ENCODE measurements at regions not wholly inside any gene's neighbourhood (a gene's known extent, or its start where the extent isn't known, plus 50 kb on each side); places are given as distances from the start of the nearest gene placed in this dataset.

DNA sequence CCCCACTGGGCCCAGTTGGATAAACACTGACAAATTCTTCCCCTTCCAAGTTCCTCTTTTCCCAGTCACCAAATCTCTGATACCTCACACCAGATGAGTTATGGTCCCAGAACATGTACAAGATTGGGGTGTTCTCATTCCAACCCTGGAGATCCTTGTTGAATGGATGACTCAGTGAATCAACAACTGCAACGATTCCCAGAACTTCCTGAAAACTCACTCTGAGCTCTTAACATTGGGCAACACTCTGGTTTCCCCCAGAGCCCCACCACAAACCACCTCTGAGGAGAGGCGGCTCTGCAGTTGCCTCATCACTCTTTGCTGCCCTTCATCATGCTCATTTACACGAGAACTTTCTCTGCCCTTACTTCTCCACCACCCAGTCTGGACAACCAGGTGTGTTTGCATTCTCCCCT is 115.2 kb downstream of the MRPL14 start:
- no peak for DNase-seq (ENCODE audit: low read depth)

DNA sequence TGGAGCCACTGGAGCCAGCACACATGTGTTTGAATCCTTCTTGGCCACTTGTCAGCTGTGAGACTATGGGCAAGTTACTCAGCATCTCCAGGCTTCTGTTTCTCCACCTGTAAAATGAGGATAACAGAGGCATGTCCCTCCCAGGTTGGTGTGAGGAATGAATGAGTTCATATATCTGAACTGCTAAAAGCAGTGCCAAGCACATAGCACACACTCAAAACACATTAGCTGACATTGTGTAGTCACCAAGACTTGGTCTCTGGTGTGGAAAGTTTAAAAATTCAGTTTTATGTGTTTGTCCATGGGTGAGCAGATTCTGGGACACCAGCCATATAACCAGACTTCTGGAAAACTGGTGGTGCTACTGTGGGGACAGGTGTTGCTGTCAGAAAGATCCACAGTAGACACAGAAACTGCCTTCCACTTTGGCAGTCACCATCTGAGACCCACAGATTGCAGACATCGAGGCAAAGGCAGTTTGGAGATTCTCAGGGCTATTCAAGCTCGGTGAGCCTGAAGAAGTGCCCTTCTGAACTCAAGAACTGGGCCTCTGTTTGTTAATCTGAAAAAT is 115.8 kb downstream of the MRPL14 start:
- no peak for DNase-seq (ENCODE audit: low read depth)

DNA sequence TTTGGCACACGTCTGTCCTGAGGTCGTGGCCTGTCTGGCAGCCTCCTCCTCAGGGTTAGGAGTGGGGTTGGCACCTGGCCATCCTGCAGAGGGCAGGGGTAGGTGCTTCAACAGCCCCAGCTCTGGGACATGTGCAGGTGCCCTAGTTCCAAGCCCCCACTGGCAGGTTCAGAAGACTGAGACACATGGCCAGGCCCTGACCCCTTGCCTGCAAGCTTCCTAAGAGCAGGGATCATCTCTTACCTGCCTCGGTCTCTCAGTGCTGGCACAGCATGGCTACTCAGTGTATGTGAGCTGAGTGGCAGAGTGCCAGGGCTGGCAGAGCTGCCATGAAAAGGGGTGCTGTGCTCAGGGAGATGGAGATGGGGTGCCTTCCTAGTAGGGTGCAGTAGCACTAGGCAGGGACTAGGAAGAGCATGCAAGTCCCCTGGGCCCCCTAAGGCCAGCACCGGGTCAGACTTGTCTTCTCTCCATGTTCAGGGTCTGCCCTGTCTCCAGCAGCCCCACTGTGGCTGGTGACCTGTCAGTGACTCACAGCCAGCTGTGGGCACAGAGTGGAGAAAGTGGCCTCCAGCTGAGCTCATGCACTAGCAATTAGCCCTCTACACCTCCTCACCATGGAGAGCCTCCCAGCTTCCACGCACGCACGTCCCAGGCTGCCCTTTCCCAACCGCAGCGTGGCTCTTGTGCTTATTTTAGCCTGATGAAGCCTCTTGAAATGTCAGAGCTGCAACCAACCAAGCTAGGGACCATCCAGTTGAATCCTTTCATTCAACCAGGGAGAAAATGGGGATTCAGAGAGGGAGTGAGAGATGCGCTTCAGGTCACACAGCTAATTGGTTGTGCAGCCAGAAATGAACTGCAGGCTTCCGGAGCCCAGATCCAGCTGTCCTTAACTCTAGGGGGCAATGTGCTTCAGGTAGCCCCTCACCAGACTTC is 116.6 kb downstream of the MRPL14 start:
- no peak for DNase-seq (ENCODE audit: low read depth)

DNA sequence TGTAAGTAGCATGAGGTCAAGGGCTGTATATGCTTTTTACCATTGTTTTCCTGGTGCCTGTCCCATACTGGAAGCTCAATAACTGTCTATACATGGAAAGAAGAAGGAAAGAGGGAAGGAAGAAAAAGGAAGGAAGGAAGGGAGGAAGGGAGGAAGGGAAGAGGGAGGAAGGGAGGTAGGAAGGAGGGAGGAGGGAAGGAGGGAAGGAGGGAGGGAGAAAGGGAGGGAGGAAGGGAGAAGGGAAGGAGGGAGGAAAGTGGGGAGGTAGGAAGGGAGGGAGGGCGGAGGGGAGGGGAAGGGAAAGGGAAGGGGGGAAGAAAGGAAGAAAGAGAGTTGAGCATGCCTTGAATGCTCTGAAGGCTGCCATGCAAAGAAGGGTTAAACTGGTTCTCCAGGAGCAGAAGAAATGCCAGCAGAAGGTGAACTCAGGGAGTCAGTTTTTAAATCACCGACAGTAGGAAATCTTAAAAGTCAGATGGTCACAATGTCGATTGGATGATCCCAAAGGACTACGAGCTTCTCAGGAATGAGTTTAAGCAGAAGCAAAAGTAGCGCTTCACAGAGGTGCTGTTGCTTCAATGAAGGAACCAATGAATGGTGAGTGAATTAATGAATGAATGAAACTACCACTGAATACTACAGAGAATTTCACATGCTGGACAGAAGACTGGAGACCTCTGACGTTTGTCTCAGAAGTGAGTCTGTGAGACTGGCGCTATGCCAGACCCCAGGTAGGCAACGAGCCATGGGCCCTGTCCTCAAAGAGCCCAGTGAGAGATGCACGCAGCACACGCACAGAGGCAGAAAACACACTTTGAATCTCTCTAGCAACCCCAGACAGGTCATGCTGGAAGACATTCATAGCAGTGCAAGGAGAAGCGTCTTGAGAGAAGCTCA is 117.6 kb downstream of the MRPL14 start:
- DNase-seq (ENCODE audit: low read depth) = no peak

DNA sequence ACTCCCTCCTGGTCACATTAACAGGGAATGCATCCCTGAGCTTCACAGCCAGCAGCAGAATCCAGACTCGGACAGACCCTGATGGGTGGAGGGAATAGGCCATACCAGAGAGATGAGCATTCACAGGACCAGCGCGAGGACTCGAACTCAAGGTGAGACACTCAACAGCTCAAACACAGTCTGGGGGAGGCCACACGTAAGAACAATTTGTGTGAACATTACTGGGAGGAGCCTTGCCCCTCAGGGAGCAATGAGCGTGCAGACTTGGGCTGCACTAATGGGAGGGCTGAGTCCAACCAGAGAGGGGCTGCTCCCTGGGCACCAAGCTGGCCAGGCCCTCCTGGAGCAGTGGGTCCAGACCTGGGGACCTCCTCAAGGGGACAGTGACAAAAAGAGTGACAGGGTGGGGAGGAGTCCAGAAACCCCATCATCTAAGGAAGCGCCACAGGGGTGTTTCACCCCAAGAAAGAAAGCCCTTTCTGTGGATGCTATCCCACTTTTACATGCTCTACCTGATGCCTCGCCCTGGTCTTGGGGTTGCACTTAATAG is 118.4 kb downstream of the MRPL14 start:
- no peak for DNase-seq (ENCODE audit: low read depth)

DNA sequence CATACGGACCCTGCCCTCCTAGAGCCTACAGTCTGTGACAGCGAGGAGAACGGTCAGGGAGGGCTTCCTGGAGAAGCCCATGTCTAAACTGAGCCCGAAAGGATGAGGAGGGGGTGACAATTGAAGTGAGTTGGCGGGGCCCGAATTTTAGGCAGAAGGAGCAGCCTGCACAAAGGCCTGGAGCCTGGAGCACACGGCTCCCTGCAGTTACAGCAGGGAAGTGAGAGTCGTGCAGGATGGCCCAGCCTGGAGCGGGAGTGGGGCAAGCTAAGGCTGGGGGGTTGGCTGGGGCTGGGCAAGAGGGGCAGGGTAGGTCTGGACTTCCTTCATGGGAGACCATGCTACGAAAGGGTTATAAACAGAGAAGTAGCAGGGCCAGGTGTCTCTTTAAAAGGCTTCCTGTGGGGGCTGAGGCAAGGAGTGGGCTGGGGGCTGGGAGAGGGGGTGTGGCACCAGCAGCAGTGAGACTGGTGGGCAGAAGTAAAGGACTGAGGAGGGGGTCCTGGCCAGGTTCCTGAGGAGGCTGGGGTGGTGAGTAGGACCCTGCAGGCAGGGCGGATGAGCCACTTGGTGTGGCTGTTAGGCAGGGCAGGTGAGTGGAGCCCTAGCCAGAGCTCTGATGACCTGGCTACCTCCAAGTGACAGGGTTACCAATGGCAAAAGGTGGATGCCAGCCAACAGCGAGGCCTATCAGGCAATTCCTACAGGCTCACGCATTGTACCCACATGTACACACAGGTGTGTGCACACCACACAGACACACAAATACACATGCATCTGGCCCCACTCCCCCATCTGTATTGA is 119.2 kb downstream of the MRPL14 start:
- DNase-seq (ENCODE audit: low read depth) = no peak

DNA sequence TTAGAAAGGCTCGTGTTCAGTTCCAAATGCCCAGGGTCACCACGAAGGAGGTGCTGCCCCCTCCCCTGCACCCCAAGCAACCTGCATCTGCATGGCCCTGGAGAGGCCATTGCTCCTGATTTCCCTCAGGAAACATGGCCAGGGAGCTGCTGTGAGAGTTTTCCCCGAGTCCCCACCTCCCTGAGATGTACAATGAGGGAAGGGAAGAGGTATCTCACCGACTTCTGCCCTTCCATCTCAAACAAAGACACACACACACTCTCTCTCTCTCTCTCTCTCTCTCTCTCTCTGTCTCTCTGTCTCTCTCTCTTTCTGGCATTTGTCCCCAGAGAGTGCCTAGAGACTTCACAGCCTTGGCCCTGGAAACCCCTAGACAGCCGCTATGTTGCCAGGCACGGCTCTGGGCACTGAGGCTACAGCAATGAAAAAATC is 120.4 kb downstream of the MRPL14 start:
- no peak for DNase-seq (ENCODE audit: low read depth)

DNA sequence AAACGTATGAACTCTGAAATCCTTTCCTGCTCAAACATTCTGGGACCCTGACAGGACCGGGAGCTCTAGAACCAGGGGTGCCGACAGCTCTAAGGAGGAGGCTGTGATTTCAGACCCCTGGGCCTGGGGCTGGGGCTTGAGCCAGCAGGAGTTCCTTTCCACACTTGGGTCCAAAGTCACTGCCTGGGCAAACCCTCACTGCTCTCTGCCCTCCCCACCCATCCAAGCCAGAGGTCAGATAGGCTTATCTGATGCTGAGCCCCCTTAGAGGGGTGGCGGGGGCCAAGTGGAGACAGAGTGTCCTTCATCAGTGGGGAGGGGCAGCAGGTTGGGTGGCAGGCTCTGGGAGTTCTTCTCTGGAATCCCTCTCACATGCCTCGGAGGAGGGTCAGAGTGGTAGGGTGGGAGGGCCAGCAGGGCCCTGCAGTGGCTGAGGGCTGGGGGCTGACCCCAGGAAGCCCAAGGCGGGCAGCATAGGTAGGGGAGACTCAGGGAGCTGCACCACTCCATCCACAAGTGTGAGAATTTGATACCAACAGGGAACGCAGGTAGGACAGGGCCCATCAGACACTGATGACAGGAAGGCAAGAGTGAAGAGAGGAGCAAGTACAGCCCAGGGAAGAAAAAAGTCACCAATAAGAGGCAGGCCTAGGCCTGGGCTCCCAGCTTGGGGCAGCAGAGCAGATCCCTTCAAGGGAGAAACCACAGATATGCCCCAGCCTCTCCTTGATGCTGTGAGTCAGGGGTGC is 121.0 kb downstream of the MRPL14 start:
- DNase-seq (ENCODE audit: low read depth) = no peak

DNA sequence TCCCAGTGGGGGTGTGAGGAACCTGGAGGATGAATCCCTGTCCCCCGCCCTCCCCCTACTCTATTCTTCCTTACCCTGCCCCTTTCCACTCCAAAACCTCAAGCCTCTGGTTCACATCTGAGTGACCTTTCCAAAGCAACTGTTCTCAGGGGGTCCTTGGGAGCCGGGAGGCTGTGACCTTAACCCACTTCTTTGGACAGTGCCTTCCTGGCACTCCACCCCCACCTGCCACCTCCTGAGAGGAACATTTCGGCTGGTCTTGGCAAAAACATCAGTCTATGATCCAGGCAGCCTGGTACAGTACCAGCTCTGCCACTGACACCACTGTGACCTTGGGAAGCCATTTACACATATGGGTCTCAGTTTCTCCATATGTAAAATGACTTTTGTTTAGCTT is 121.7 kb downstream of the MRPL14 start:
- DNase-seq (ENCODE audit: low read depth) = no peak

DNA sequence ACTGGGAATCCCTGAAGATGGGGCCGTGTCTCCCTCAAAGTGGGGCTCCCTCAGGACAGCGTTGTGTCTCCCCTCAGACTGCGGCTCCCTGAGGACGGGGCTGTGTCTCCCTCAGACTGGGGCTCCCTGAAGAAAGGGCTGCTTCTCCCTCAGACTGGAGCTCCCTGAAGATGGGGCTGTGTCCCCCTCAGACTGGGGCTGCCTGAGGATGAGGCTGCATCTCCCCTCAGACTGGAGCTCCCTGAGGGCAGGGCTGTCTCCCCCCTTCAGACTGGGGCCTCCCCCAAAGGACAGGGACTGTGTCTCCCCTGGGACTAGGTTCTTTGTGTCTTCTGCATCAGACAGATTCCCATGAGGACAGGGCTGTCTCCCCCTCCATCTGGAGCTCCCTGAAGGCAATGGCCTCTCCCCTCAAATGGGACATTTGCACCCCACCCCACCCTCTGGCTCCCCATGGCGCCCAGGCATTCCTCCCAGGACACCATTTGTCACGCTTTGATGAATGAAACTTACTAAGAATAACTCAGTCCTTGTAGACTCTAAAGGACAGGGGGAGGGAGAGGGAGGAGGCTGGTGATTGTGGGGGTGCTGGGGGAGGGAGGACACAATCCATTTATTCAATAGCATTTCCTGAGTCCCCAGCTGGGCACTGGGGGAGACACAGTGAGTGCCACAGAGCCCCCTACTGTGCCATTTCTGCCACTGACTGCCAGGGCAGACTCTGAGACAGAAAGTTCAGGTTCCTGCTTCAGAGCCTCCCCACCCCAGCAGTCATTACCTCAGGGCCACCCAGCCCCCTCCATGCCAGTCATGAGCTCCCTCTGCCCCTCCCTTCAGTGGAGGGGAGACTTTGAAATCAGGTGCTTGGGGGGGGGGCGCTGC is 122.4 kb downstream of the MRPL14 start:
- no peak for DNase-seq (ENCODE audit: low read depth)

DNA sequence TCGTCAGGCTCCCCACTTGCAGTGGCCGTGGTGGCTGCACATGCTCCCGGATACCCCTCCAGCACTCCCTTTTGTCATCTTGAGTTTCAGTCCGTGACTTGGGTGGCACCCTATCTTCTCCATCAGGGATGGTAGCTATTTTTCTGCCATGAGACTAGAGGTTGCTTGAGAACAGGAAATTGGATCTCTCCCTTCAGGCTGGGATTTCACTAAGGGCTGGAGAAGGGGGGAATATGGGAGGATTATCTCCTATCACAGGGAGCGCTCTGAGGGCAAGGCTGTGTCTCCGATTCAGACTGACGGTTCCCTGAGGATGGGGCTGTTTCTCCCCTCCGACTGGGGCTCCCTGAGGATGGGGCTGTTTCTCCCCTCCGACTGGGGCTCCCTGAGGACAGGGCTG is 123.1 kb downstream of the MRPL14 start:
- no peak for DNase-seq (ENCODE audit: low read depth)

DNA sequence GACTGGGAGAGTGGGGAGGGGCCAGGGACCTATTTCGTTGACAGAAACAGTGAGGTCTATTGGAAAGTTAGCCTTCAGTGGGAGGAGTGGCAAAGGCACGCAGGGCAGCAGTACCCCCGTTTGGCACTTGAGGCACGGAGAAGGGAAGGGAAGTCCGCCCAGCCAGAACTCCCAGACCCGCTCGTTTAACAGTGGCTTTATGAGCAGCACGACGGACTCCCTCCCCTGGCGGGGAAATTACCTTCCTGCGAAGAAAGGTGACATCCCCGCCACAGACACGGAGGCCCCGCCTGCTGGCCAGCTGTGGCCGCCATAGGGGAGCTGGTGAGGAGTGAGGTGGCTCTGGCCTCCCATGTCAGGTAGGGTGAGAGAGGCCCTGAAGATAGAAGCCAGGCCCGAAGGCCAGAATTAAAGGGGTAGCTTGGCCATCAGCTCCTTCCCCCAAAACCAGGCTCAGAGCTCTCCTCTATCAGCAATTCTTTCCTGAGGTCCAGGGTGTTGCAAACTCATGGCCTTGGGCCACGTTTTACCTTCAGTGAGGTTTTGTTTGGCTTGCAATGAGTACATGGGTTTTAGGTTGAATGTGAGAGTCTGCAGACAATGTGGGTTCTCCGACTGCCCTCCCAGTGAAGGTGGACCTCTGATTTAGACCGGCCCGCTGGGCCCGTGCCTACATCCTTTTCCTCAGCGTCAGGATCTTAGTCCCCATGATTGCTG is 123.7 kb downstream of the MRPL14 start:
- DNase-seq (ENCODE audit: low read depth) = no peak

DNA sequence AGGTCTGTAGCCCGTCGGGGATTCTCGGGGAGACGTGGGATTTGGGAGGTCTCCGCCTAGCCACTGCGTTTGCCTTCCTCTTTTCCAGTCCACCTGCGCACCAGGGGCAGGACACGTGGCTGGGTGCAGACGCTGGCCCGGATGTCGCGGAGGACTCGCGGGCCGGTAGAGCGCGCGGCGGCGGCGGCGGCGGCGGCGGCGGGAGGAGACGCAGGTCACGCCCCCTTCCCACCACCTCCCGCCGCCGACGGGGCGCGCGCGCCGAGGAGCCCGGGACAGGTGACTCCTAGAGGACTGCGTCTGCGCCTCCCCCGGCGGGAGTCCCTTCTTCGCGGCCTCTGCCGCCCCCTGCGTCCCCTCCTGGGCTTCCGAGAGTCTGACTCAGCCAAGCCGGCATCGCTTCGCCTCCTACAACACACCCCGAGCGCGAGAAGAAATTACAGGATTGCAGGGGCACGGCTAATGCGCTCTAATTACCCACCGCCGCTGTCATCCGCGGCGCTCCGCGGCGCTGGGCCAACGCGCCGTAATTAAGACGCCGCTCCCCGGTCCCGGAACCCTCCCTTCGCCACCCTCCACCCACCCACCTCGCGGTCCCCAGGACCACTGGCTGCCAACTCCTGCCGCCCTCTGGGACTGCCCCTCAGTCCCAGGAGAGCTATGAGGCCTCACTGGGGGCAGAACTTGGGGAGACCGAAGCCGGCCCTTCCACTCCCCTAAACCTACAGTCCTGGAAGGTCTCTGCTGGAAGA is 124.5 kb downstream of the MRPL14 start:
- DNase-seq (ENCODE audit: low read depth) = peak; percentile 9

DNA sequence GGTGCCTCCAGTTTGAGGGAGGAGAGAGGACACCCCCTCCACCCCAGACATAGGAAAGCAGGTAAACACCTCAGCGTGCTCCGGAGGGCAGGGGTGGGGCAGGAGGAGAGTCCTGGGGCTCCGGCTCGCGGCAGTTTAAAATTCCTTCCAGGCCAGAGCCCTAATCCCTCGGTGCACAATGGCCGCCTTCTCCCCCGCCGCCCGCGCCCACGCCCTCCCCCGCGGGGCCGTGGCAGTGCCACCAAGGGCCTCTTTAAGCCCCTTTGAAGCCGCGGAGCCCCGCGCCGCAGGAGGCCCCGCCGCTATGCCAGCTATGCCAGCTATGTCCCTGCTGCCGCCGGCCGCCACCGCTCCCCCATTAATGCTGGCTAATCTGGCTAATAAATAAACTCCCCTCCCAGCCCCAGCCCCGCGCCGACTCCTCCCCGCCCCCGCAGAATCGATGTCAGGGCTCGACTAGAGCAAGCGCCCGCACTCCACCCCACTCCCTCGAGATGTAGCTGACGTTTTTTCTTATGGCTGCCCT is 125.1 kb downstream of the MRPL14 start:
- no peak for DNase-seq (ENCODE audit: low read depth)

DNA sequence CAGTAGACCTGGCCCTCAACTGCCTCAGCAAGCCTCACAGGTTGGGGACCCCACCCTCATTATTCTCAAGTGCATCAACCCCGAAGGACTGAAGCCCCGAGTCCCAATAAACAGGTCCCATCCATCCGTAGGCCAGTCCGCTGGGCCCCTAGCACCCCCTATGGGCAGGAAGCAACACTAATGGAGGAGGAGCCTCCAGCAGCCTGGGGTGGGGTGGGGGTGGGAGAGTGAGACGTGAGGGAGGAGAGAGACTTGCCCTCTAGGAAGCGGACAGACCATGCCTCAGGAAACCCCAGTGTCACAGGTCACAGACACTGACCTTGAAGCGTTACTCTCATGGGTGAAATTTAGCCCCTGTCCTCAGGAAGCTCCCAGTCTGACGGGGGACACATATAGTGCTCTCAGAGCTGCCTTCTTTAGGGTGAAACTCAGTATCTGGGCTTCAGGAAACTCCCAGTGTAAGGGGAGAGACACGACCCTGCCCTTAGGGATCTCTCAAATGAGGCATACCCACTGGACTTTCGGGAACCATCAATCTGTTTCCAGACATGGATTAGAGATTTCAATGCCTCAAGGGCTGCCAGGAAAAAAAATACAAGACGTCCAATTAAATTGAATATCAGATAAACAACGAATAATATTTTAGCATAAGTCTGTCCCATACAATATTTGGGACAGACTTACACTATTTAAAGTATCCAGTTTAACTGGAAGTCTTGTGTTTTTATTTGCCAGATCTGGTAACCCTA is 125.8 kb downstream of the MRPL14 start:
- DNase-seq (ENCODE audit: low read depth) = no peak

DNA sequence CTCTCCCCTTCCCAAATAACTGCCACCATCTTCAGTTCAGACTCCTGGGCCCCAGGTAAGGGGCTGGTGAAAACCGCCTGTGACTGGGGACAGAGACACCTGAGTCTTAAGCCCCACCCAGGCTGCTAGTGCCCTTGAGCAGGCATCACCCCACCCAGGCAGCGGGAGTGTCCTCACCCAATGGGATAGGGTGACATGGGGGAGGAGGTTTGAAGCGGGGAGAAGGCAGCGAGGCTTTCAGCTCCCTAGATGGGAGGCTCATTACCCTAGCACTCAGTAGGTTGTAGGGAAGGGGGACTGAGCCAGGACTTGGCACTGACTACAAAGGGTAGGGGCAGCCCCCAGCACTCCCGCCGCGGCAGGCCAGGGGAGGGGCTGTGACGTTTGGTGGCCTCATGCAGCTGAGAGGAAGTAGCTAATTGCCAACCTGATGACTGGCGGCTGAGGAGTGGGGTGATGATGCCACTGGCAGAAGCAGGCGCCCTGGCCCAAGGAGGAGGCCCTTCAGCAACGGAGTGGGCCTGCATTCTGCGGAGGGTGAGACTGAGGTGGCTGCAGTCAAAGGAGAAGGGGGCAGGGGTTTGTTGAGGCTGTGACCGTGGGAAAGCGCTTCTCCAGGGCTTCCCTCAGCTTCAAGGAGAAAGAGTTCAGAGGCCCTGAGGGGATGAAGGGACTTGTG is 126.9 kb downstream of the MRPL14 start:
- DNase-seq (ENCODE audit: low read depth) = no peak

DNA sequence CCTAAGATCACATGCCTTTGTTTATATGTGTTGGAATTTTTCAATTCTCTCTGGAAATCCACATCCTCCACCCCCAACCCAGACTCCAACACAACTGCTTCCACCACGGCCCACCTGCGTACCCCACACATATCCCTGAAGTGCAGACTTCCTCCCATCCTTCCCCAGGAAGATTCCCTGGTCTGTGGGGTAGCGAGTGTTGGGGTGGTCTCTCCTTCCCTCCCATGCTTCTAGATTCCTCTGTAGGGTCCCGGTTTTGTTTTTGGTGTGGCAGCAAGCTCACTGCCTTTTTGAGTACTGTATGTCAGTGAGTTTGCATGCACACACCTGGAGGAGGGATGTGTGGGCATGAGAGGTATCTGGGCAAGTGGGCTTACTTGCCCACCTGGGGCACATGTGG is 127.6 kb downstream of the MRPL14 start:
- DNase-seq (ENCODE audit: low read depth) = no peak
